ENCODE measurements at regions not wholly inside any gene's neighbourhood (a gene's known extent, or its start where the extent isn't known, plus 50 kb on each side); places are given as distances from the start of the nearest gene placed in this dataset.

DNA sequence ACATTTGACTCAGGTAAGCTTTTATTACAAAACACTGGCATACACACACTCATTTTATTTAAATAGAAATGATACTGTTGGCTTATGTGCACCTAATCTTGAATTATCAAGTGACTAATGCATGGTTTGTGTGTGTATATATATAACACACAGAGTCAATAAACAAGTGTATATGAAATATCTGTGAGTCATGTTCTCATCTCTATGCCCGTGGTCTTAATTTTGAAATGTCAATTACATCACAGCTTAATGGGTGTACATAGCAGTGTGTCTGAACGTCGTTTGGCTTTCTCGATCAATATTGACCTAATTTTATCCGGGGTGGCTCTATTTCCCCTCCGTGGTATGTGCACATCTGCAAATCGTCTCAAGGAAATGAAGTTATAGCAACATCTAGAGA, 104.0 kb upstream of the ZFP64 start:
- Histone ChIP-seq H3K36me3 (ENCODE audit: low read depth) (no peaks in the 10 kb centered on the region), H3K9ac (no peak overlapping the region), H2AFZ (no peak overlapping the region), H3K27ac (no peak overlapping the region), H4K20me1 (ENCODE audit: insufficient read depth) (no peaks in the 10 kb centered on the region), H3K4me1 (ENCODE audit: insufficient read depth) (no peaks in the 10 kb centered on the region), H3K79me2 (ENCODE audit: insufficient read depth) (no peaks in the 10 kb centered on the region), H3K9me2 (ENCODE audit: insufficient read depth) (no peaks in the 10 kb centered on the region), H3F3A (ENCODE audit: insufficient read depth) (no peaks in the 10 kb centered on the region), H3K4me2 (ENCODE audit: unreplicated experiment) (no peak overlapping the region), H3K27me3 (replicated peaks; ENCODE audit: insufficient read depth) (no peaks in the 10 kb centered on the region), H3K9me3 (ENCODE audit: low read depth) (no peaks in the 10 kb centered on the region), H3K4me3 (no peak overlapping the region)
- TF ChIP-seq EZH2phosphoT487 (IDR thresholded peaks at IDR 0.05; ENCODE audit: insufficient read depth, low read depth), result no peak
- no peak for TF ChIP-seq EZH2 (IDR thresholded peaks at IDR 0.05; ENCODE audit: insufficient read depth, poor library complexity, severe bottlenecking)
- WGBS, 2 experiments (ENCODE audit: low coverage in 1 of 2, low lambda C conversion rate in 2 of 2, missing lambda C conversion rate in 2 of 2), result 2% methylated on average over 7 of the region's 7 CpGs
- peak; percentile 8 for DNase-seq
- in situ Hi-C loops (cut with MboI), result no loop called here

DNA sequence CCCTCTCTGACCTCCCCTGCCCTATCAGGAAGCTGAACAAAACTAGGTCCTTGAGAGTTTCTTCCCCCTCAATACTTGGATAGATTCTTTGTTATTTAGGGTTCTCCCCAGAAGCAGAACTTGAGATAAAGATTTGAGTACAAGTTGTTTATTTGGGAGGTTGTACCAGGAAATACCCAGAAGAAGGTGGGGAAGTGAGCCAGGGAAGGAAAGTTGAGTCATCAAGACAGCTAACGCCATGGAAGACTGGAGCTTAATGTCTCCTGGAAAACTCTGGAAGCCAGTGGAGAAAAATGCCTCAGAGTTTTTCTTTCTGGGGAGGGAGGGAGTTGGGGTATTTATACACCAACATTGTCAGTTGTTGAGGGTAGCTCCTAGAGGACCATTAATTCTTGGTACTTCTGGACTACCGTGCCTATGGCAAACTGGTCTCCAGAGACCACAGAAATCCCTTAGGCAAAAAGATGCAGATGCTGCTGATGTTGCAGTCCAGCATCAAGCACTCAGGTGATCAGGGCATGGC, 102.6 kb upstream of the ZFP64 start:
- no peaks in the 10 kb centered on the region for H3K9me3 ChIP-seq (ENCODE audit: low read depth)
- no peaks in the 10 kb centered on the region for H3K4me1 ChIP-seq (ENCODE audit: insufficient read depth)
- no peak overlapping the region for H3K4me2 ChIP-seq (ENCODE audit: unreplicated experiment)
- no peak overlapping the region for H2AFZ ChIP-seq
- H3K9me2 ChIP-seq (ENCODE audit: insufficient read depth), result no peaks in the 10 kb centered on the region
- no peaks in the 10 kb centered on the region for H3K79me2 ChIP-seq (ENCODE audit: insufficient read depth)
- no peak overlapping the region for H3K27ac ChIP-seq
- TF ChIP-seq EZH2 (IDR thresholded peaks at IDR 0.05; ENCODE audit: insufficient read depth, poor library complexity, severe bottlenecking), result no peak
- TF ChIP-seq EZH2phosphoT487 (IDR thresholded peaks at IDR 0.05; ENCODE audit: insufficient read depth, low read depth), result no peak
- H3K9ac ChIP-seq, result no peak overlapping the region
- peak; percentile 19 for DNase-seq
- 52 to 57% methylated on average over 2 of the region's 2 CpGs for WGBS, 2 experiments (ENCODE audit: low coverage in 1 of 2, low lambda C conversion rate in 2 of 2, missing lambda C conversion rate in 2 of 2)
- H3F3A ChIP-seq (ENCODE audit: insufficient read depth), result no peaks in the 10 kb centered on the region
- H3K27me3 ChIP-seq (replicated peaks; ENCODE audit: insufficient read depth), result no peaks in the 10 kb centered on the region
- H4K20me1 ChIP-seq (ENCODE audit: insufficient read depth), result no peaks in the 10 kb centered on the region
- in situ Hi-C loops (cut with MboI), result no loop called here
- no peaks in the 10 kb centered on the region for H3K36me3 ChIP-seq (ENCODE audit: low read depth)
- no peak overlapping the region for H3K4me3 ChIP-seq

DNA sequence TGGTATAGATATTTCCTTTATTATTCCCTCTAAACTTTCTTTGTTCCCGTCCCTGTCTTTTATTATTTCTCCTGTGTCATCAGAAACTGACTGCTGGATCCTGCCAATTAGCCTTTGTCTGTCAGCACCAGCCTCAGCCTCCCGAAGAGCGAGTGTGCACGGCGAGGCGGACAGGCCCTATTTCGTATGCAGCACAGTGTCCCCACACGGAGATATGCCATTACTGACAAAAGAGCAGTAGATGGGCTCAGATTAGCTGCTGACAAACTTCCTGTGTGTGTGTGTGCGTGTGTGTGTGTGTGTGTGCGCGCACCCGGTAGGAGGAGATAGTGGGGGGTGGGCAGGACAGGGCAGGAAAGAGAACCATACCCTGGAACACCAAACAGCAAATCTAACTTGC, 99.5 kb upstream of the ZFP64 start:
- Histone ChIP-seq H3K4me2 (ENCODE audit: unreplicated experiment) (no peak overlapping the region), H3K4me3 (no peak overlapping the region), H3K9me2 (ENCODE audit: insufficient read depth) (no peaks in the 10 kb centered on the region), H3K79me2 (ENCODE audit: insufficient read depth) (no peaks in the 10 kb centered on the region), H4K20me1 (ENCODE audit: insufficient read depth) (no peaks in the 10 kb centered on the region), H3K9ac (no peak overlapping the region), H3K27ac (no peak overlapping the region), H3K27me3 (replicated peaks; ENCODE audit: insufficient read depth) (peaks cover 2% of the 10 kb centered on the region; the same call in 1 of the 2 replicates), H3K36me3 (ENCODE audit: low read depth) (no peaks in the 10 kb centered on the region), H3K9me3 (ENCODE audit: low read depth) (no peaks in the 10 kb centered on the region), H3K4me1 (ENCODE audit: insufficient read depth) (no peaks in the 10 kb centered on the region), H2AFZ (no peak overlapping the region), H3F3A (ENCODE audit: insufficient read depth) (no peaks in the 10 kb centered on the region)
- TF ChIP-seq EZH2 (IDR thresholded peaks at IDR 0.05; ENCODE audit: insufficient read depth, poor library complexity, severe bottlenecking), result no peak
- no peak for TF ChIP-seq EZH2phosphoT487 (IDR thresholded peaks at IDR 0.05; ENCODE audit: insufficient read depth, low read depth)
- in situ Hi-C loops (cut with MboI), result no loop called here
- 81 to 82% methylated on average over 12 of the region's 12 CpGs for WGBS, 2 experiments (ENCODE audit: low coverage in 1 of 2, low lambda C conversion rate in 2 of 2, missing lambda C conversion rate in 2 of 2)
- no peak for DNase-seq

DNA sequence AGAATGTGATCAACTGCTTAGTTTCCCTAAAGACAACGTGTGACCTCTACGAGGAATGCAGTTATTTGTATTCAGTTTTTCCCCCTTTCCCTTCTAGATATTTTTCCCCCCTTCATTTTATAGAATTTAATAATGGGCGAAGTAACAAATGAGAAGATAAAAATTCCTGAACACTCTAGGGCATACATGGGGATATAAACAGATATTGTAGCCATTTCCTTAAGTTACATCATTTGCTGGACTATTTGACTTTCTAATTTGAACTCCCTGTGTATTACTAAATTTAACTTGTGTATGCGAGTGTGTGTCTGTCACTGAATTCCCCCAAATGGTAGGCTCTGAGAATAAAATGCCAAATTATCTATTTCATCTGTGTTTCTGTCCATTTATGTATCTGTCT, 99.0 kb upstream of the ZFP64 start:
- no peak overlapping the region for H3K4me2 ChIP-seq (ENCODE audit: unreplicated experiment)
- H3K27me3 ChIP-seq (replicated peaks; ENCODE audit: insufficient read depth), result peaks cover 8% of the 10 kb centered on the region; the same call in 1 of the 2 replicates
- no peaks in the 10 kb centered on the region for H4K20me1 ChIP-seq (ENCODE audit: insufficient read depth)
- no peak overlapping the region for H3K9ac ChIP-seq
- no peaks in the 10 kb centered on the region for H3K9me3 ChIP-seq (ENCODE audit: low read depth)
- H3K79me2 ChIP-seq (ENCODE audit: insufficient read depth), result no peaks in the 10 kb centered on the region
- H3K4me3 ChIP-seq, result no peak overlapping the region
- no peak for DNase-seq
- H3K4me1 ChIP-seq (ENCODE audit: insufficient read depth), result no peaks in the 10 kb centered on the region
- WGBS, 2 experiments (ENCODE audit: low coverage in 1 of 2, low lambda C conversion rate in 2 of 2, missing lambda C conversion rate in 2 of 2), result 55 to 59% methylated on average over 4 of the region's 4 CpGs
- no peak overlapping the region for H3K27ac ChIP-seq
- H3K36me3 ChIP-seq (ENCODE audit: low read depth), result no peaks in the 10 kb centered on the region
- no peaks in the 10 kb centered on the region for H3F3A ChIP-seq (ENCODE audit: insufficient read depth)
- peak overlapping the region; percentile 1; the same call in 1 of the 2 replicates for H2AFZ ChIP-seq
- no peaks in the 10 kb centered on the region for H3K9me2 ChIP-seq (ENCODE audit: insufficient read depth)
- in situ Hi-C loops (cut with MboI), result no loop called here
- no peak for TF ChIP-seq EZH2 (IDR thresholded peaks at IDR 0.05; ENCODE audit: insufficient read depth, poor library complexity, severe bottlenecking)
